HS-27A (cell line): ENCODE measurements at regions not wholly inside any gene's neighbourhood (a gene's known extent, or its start where the extent isn't known, plus 50 kb on each side); places are given as distances from the start of the nearest gene placed in this dataset.

Experiments used
- DNase-seq: peaks from one replicate; pipeline ENCODE4 v3.0.0-alpha.2; 2012; ENCODE audit warnings: low read depth, missing footprints

DNA sequence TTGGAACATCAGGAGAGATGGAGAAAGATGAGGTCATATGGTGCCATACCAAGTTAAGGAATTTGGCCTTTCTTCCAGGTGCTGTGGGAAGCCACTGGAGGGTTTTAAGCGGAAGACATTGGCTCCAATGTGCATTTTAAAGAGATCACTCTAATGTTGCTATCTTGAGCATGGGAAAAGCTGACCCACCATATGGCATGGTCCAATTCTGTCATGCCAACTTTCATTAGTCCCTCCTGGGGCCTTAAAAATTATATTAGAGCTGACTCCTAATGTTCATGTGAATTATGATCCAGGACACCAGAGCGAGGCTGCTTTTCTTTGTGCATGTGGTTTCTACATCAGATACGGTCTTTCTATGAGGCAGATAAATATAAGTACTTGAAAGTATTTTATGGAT, 335.0 kb upstream of the TSHZ2 start:
- no peak for DNase-seq

DNA sequence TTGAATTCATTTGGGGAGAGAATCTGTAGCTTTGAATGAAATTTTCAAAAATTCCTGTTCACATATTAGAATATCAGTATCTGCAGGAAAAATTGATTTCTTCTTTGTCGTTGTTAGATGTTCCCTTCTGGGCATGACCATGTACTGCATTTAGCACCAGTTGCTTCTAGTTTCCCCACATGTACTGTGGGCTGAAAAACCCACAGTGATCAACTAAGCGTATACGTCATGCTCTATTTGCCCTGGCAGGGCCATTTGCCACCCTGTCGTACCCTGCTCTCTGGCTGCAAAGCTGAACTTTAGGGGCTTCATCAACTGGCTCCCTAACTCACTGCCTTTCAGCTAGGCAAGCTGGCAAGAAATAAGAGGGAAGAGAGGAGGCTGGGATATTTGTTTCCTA, 340.7 kb upstream of the TSHZ2 start:
- DNase-seq, result no peak

DNA sequence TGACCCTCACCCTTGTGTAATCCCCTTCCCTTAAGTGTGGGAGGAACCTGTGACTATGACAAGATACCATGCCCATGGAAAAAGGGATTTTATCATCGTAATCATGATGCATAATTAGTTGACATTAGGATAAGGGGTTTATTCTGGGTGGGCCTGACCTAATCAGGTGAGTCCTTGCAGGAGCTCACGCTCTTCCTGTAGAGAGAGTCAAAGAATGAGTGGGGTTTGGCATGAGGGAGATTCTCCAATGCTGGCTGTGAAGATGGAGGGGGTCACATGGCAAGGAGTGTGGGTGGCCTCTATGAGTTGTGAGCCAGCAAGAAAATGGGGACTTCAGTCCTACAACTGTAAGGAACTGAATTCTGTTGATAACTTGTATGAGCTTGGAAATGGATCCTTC, 342.0 kb upstream of the TSHZ2 start:
- DNase-seq, result no peak

DNA sequence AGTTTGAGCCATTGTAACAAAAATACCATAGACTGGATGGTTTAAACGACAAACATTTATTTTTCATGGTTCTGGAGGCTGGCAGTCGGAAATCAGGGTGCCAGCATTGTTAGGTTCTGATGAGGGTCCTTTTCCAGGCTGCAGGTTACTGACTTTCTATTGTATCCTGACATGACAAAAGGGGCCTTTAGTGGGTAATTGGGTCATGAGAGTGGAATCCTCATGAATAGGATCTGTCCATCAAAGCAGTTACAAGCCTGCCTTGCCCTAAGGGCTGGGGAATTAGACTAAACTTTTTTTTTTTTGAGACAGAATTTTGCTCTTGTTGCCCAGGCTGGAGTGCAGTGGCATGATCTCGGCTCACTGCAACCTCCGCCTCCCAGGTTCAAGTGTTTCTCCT, 347.9 kb upstream of the TSHZ2 start:
- DNase-seq, result no peak

DNA sequence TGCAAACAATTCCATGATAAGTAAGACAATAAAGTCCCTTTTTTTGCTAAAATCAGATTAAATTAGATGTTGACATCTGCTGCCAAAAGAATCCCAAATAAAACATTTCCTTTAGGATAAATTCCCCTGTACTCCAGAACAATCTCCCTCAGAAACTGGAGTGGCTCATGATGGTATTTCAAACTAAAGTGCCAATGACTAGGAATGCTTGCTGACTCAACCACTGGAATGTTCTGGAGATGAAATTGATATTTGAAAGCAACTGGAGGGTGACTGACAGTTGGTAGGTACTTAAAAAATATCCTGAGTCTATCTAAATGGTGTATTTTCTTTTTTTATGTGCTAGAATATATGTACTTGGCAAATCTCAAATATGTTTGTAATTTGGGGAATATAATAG, 350.1 kb upstream of the TSHZ2 start:
- peak; percentile 17 for DNase-seq

DNA sequence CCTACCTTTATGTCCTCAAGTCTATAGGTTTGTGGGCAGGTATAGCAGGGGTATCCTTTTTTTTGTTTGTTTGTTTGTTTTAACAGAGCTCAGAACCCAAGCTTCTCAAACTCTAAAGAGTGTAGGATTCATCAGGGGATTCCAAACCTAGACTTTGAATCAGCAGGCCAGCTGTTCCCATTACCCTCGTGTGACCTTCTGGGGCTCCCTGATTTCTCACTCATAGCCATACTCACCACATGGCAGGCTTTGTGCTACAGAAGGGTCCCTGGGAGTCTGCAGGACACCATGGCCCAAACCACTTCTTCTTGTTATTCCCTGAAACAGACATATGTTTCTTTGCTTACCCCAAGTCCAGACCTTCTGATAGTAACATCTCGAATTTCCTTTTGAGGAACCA, 350.8 kb upstream of the TSHZ2 start:
- DNase-seq, result no peak

DNA sequence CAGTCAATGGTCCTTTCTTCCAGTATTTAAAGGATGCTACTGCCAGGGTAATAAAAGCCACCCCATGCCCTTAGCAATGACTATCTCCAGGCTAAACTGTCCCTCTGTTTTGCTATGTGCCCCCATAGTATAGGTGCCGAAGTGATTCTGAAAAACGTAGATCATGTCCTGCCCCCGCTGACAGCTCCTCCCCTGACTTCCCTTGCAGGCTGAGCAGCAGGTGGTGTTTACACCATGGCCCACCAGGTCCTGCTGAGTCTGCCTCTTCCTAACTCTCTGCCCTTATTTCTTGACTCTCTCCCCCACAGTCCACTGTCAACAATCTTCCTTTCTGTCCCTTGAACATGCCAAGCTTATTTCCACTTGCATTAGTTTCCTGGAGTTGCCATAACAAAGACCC, 352.5 kb upstream of the TSHZ2 start:
- DNase-seq, result no peak

DNA sequence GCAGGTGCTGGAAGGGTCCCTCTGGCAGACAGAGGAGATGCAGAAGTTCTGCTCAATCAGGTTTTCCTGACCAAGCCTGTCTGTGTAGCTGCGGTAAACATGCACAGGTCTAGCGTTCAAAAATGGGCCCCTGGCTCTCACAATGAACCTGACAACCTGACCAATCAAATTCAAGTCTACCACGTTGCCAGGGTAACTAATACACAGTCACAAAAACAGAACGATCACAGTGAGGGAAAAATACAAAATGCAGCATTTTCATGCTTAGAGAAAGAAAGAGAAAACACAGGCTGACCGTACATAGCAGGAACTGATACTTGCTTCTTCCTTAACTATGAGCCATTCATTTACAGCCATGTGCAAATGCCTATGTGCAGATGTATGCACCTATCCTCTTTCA, 353.1 kb upstream of the TSHZ2 start:
- no peak for DNase-seq

DNA sequence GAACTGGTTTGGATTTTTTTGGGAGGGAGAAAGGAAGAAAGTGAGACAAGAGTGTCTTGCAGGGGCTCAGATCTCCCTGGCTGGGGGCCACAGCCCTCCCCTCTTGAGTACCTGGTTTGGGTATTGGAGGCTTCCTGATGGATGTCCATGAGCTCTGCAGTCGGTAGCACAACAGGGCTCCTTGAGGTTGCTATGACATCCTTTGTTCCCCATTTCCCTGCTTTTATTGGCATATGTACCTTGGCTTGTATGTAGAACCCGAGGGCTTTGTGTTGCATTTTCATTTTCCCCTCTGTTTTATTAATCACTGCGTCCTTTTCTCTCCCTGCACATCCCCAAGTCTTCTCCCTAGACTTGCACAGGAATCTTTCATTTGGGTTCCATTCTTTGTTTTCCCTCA, 355.5 kb upstream of the TSHZ2 start:
- DNase-seq, result no peak

DNA sequence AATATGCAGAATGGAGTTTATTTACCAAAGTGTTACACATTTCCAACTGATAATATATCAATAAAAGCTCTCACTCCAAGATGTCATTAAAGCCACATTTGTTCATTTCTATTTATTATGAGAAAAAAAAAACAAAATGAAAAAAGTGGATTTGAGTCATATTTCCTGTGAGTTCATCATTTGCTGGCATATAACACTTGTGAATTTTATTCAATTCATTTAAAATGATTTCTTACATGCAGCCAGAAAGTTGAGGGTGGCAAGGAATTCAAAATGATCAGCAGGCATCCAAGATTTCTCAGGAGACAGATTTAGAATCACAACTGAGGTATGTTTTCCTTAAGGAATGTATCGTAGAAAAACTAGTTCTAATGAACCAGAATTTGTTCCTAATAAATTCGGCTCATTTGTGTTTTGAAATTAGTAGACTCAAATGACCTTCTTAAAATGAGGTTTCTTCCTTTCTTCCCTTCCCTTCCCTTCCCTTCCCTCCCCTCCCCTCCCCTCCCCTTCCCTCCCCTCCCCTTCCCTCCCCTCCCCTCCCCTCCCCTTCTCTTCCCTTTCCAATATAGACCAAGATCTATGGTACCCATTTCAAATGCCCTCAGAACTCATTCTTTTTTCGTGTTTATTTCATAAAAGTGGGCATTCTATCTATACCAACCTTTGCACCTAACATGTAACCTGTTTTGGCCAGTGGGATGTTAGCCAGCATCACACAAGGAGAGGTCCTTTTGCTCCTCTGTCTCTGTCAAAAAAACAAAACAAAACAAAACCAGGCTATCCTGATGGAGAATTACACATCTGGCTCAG, 357.9 kb upstream of the TSHZ2 start:
- no peak for DNase-seq

DNA sequence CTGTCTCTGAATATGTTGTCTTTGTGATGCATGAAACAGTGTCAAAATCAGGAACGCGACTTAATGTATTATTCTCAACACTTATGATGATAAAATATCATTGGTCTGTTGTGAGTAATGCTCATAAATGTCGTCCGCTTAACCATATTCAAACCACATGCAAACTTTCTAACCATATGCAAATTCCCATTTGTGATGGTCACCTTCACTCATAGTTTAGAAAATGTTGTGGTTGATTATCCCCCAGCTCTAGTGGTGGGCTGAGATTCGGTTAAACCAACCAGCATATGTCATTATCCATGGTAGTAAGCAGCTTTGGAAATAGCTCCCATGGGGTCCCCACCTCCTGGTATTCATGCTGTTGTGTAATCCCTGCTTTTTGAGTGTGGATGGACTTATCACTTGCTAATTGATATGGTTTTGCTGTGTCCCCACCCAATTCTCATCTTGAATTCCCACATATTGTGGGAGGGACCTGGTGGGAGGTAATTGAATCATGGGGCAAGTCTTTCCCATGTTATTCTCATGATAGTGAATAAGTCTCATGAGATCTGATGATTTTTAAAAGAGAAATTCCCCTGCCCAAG, 360.0 kb upstream of the TSHZ2 start:
- DNase-seq, result no peak

DNA sequence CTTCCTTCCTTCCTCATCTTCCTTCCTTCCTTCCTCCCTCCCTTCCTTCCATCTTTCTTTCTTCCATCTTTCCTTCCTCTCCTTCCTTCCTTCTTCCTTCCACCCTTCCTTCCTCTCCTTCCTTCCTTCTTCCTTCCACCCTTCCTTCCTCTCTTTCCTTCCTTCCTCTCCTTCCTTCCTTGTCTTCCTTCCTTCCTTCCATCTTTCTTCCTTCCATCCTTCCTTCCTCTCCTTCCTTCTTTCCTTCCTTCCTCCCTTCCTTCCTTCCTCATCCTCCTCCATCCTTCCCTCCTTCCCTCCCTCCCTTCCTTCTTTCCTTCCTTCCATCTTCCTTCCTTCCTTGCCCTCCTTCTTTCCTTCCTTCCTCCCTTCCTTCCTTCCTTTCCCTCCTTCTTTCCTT, 361.4 kb upstream of the TSHZ2 start:
- no peak for DNase-seq

DNA sequence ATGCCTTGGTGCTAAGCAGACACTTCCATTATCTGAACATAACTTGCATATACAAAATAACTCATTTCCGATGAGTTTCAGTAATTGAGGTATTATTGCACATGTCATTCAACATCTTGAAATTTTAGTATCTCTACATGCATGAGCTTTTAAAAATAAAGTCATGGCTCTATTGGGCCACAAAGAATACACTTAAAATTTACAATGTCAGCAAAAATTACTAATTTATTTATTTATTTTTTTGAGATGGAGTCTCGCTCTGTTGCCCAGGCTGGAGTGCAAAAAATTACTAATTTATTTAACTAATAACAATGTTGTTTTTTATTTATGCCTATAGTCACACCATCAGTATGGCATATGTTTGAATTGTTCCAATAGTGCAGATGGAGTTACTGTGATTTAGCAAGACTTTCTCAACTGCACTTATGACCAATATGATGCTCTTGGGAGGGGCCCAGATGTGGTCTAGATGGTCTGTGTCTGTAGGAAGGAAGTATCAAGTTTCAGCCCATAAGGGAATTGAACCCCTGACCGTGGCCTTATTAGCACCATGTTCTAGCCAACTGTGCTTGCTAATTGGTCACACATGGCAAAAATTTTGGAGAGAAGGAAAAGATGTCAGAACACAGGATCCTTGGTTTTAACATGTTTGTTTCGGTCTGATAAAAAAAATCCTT, 370.7 kb upstream of the TSHZ2 start:
- DNase-seq, result no peak

DNA sequence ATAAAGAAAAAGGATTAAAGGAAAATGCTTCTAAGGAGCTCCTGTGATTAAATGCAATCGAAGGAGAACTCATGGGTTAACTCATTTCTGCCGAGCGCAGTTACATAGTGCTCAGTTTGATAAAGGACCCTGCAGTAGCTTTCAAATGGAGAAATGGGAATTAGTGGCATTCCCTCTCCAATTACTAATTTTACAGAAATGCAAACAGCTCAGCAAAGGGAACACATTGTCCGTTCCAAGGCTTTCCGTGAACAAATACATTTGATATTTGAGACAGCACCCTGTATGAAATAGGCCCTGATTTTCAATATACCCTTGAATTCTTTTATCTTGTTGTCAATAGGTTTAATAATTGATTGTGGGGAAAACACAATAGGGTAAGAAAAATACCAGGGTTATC, 375.9 kb upstream of the TSHZ2 start:
- no peak for DNase-seq

DNA sequence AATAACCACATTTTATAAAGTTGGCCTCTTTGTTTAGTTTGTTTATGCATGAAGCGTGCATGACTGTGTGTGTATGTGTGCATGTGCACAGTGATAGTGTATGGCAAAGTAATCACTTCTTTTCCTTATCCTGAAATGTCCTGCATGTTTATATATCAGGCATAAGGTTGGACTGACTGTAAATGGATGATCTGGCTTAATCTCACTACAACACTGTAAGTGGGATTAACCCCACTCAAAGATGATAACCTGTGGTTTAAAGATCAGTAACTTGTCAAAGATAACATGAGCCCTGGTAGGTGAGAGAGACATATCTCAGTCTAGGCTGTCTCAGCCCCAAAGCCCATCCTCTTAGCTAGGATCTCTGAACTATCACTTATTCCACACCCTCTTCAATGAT, 376.6 kb upstream of the TSHZ2 start:
- no peak for DNase-seq

DNA sequence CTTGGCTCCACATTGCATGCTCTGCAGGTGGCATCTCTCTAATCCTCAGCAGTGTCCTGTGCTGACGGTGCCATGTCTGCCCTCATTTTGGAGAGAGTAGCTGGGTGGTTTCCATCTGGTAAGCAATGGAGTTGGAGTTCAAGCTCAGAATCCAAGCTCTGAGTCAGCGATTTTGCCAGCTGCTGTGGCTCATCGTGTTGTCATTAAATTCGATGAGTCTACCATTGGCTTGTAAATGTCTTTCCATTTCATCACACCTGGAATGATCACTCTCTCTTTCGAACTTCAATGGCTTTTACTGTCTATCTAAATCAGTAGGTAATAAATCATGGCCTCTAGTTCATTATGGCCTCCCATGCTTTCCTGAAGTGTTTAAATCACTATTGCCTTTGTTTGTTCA, 378.5 kb upstream of the TSHZ2 start:
- DNase-seq, result no peak

DNA sequence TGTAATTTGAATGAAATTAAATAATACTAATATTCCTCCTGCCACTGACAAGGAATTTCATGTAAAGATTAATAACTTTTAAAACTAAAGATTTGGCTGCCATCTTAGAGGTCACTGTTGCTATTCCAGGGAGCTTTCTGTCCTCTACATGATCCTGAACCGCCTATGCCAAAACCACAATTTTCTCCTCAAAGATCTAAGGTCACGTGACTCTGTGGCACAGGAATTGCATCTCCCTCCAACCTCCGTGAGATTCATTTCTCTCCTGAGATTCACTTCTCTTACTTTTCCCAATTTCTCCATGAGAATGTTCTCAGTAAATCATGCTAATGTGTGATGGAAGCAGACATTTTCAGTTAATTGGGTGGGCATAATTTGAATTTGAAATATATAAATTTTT, 379.6 kb upstream of the TSHZ2 start:
- DNase-seq, result no peak

DNA sequence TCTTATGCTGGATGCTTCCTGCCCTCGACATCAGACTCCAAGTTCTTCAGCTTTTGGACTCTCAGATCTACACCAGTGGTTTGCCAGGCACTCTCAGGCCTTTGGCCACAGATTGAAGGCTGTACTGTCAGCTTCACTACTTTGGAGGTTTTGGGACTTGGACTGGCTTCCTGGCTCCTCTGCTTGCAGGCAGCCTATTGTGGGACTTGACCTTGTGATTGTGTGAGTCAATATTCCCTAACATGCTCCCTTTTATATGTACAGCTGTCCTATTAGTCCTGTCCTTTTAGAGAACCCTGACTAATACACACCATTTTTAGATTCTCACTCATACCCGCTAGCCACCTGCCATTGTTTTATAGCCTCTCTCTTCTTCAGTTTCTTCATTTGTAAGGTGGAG, 382.1 kb upstream of the TSHZ2 start:
- no peak for DNase-seq

DNA sequence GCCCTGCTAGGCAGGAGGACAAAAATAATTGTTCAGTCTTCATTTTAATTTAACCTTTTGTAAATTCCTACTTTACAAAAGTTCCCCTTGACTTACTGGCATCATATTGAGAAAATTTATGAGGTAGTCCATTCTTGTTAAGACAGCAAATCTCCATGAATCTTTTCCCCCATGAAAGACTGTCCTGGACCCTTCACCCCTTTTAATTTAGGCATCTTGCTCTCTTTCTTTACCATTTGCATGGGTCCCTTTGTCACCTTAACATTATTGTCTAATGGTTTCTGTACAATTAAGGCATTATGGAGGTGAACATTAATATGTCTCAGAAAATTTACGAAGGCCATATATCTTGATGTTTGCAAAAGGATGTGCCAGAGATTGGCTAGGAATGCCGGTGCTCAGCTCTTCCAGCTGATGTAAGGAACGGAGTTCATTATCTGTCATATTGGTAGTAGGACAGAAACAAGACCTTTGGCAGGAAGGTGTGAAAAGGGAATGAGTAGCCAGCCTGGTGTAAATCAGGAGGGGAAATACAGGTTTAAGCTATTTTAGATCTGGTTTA, 382.8 kb upstream of the TSHZ2 start:
- DNase-seq, result no peak

DNA sequence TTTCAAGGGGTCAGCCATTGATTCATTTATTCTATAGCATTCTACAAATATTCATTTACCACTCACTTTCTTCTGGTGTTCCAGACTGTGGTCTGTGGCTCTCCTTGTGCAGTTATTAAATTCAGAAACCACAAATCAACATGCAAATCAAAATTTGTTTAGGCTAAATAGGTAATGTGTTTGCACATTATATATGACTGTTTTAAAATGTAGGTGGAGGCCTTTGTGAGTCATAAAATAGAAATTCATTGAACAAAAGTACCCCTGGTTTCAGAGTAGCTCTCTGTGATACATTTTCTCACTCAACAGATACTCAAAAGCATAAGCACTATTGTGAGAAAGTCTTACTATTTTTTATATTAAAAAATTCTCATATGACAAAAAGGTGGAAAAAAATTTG, 385.5 kb upstream of the TSHZ2 start:
- no peak for DNase-seq

DNA sequence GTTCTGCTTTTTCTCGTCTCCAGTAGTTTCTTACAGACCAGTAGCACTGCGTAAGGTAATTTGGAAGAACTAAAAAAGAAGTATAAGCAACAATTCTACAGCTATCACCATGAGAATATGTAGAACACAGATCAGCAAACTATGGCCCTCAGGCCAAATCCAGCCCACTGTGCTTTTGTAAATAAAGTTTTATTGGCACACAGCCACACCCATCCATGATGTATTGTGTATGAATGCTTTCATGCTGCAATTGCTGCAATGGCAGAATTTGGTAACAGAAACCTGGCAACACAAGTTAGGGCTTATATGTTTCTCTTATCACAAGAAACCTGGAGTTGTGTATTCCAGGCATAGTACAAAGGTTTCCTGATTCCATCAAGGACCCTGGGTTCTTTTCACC, 386.8 kb upstream of the TSHZ2 start:
- DNase-seq, result no peak

DNA sequence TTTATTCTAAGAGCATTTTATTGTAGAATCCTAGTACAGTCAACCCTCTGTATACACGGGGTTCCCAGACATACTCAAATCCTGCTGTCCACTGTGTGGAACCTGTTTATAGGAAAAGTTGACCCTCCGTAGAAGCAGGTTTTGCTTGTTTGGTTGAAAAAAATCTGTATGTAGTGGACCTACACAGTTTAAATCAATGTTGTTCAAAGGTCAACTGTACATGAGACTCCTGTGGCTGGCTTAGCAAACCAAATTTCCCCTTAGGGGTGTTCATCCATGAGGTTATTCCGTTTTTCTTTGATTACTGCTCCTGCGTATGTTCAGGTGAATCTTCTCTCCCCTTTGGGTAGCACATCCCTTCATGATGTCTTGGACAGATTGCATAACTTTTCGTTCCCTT, 387.0 kb upstream of the ZFP64 start:
- no peak for DNase-seq

DNA sequence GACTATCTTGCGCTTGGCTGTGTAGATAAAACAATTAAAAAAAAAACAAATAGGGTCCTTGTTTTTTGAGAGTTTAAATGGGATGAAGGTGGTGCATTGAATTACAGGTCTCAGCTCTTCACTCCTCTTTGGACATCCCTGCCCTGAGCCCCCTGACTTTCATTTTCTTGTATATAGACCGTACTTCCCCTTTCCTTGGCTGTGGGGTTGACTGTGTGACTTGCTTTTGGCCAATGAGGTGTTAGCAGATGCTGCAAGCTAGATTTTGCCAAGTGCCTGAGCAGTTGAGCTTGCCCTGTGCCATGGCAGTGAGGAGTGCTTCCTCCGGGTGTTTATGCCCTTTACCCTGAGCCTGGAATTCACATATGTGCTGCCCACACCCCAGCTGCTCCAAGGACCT, 386.1 kb upstream of the ZFP64 start:
- DNase-seq, result no peak
